HUDEP-2 (cell line): ENCODE measurements at regions not wholly inside any gene's neighbourhood (a gene's known extent, or its start where the extent isn't known, plus 50 kb on each side); places are given as distances from the start of the nearest gene placed in this dataset.

ENCODE experiments used
- DNase-seq, 76 experiments: peaks; one replicate each; lab custom pipeline; 2025; ENCODE audit not compliant: unreplicated experiment in 76 of 76; lab: John Stamatoyannopoulos, UW

DNA sequence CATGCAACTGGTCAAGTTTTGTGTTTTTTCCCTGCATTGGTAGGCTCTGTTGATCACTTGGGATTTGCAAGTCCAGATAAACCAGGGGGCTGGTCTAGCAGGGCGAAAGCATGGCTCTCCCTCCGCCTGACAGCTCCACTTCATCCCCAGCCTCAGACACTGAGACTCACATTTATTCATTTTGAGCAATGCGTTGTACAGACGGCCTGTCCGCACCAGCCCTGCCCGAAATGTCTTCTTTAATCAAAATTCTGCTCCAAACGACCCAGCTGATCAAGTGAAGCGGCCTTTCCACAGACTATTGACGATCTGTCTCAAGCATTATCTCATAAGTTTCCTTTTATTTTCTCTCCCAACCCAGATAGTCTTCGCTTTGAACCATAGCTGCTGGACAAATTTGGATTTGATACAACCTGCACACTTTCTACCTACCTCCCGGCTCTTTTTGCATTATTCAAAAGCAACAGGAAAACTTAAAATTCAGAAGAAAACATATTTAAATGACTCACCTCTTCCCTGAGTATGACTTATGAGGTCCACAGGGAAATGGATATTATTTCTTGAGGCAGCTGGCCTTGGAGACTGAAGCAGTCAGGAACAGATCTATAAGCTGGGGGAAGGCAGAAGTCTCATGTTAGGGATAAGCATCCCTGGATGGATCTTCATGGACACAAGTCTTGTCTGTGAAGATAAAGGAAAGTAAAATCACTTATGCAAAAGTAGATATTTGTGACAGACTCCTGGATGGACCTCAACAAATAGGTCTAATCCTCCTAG lies 498.9 kb upstream of the MGMT start:
- DNase-seq: no peak

DNA sequence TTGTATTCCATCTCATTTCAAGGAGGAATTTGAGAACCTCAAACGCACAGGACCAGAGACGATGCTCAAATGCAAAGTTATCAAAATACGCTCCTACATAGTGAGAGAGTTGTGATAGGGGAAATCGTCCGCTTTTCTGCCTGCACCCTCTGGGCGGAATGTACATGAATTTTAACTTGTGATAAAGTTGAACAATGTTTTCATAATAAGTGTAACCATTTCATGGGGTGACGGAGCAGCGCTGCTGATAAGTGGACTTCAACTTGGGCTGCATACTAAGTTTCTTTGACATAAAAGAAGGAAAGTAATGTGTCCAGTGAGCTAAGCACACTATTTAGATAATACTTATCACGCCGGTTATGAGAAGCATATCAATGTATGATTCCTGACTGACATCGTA lies 497.5 kb upstream of the MGMT start:
- no peak for DNase-seq

DNA sequence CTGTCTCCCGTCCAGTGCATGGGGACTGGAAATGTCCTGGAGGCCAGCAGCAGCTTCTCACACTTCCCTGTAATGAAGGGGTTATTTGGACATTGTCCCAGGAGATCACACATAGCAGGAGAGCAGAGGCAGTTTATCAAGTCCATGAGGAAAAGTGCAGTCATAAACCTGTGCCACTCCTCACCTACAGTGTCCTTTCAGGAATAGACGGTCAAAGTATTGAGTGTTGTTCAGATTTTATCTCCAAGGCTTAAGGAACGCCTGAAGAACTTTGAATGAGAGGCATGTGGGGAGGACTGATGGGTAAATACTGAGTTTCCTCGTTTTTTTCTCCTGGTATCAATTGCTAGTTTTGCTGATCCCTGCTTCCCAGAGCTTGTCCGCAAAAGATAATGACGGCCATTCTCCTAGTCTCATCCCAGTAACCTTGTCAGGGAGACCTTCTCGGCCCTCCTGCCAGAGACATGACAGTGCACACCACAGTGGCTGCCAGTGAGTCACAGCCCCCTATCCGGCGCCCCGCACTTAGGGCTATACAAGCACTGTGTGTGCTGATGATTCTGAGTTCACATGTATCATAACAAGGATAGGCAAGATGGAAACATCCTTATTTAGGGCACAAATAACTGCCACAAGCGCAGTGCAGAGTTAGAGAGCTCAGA lies 495.5 kb upstream of the MGMT start:
- DNase-seq: no peak

DNA sequence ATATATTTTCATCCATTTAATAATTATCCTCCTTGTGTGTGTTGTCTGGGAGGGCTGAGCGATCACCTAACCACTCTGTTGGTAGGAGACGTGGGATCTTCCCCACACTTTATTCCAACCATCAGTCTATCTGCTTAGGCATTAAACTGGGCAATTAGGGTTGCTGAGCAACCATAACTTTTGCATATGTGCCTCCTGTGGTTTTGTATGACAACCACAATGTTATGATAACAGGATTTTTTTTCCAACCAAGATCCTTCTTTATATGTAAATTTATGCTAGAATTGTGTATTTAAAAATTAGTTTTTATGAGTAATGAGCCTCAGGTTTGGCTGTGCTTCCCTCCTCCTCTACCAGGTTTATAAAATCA lies 495.0 kb upstream of the MGMT start:
- DNase-seq: no peak

DNA sequence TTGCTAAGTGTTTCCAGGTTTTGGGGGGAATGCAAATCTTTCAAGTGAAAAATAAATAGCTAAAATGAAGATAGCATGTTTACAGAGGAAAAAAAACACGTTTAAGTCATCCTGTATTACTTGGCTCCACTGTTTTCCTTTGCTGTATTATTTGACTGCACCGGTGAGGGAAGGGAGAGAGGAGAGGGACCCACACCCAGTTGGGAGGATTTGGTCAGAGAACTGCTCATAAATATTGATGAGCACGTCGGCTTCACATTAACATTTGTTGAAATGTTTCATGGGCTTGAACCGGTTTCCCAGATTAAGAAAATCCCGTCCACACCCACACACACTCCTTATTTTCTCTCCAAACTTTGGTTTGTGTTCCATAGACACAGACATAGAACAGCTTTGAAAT lies 493.8 kb upstream of the MGMT start:
- DNase-seq: no peak

DNA sequence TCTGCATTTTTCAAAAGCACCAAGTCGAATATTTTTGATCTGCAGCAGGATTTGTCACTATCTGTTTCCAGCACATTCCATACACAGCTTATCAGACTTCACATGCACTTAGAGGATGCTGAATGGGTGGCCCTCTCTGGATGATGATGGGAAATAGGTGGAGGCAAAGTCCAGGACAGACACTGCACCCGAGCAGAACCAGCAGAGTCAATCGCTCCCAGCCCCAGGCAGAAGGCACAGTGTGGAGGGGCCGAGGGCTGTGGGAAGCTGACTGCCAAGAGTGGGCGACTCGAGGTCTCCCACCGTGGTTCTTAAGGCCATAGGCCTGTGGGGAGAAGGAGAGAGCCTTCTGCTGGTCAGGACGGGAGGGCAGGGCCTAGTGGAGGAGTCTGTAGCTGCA lies 490.2 kb upstream of the MGMT start:
- no peak for DNase-seq

DNA sequence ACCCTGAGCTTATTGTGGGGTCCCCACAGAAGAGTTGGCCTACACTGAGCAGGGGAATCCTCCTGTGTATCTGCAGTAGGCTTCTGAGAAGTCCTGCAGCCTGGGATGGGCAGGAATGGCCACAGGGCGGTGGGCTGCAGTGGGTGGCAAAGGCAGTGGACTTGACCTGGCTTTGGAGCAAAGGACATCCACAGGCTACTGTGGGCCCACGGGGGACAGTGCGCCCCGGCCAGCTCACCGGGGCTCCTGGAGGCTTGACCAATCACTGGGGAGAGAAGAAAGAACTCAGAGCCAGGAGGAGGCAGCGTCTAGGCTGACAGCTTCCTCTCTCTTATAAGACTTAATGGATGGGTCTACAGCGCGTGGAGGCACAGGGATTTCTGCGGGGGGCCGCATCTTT lies 488.8 kb upstream of the MGMT start:
- DNase-seq: no peak

DNA sequence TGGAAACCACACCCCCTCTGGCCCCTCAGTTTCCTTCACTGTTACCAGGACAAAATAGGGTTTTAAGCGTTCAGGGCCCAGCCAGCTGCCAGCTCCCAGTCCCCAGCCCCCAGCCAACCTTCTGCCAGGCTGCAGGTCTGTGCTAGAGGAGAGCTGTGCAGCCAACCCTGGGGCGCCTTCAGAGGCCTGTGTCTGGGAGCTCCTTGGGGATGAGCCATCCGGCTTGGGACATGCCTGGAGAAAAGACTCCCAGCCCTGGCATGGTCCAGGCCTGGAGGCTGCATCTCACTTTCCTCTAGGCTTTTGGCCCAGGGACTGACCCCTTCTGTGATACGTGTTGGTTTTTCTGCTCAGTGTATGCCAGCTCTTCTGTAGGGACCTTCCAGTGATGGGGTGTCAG lies 487.6 kb upstream of the MGMT start:
- no peak for DNase-seq

DNA sequence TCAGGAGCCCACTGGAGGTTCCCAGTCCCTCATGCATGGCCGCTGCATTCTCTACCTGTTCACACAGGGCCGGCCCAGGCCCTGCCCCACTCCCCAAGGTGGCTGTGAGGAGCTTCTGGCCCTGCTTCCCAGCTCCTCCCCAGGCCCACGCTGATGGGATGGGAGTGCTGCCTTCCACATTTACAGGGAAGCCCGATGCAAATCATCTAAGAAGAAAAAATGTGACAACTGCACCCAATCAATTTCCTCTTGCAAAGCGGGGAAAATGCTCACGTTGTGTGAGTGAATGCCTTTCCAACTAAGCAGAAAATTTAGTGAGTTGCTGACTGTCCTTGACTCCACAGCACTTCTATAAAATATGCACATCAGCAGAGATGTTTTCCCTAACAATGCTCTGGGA lies 485.8 kb upstream of the MGMT start:
- DNase-seq: no peak

DNA sequence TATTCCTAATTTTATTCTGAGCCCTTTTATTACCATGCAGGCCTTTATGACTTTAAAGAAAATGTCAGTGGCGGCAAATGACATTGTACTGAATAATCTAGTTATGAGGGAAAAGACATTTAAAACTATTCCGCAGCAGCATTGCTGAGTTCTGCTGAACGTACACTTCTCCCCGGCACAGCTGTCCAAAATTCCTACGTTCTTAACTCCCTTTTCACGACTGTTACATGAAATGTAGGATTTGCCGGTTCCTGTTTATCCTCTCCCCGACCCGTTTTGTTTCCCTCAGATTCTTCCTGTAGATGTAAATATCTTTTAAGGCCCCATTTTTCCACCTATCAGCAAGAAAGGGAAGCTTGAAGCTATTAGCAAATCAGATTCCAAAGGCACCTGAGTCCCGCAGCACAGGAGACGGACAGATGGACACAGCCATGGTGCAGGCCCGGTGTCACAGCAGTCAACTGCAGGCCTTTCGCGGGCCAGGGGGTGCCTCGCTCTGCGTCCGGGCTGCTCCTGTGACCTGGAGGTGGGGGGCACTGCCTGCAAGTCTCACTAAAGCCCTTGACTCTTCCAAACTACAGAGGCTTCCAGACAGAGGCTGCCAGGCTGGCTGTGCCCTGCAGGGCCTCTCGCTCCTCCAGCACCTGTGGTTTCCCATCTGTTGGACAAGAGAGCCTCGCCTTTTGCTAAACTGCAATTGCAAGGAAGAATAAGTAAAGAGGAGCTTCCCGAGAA lies 485.0 kb upstream of the MGMT start:
- DNase-seq: no peak

DNA sequence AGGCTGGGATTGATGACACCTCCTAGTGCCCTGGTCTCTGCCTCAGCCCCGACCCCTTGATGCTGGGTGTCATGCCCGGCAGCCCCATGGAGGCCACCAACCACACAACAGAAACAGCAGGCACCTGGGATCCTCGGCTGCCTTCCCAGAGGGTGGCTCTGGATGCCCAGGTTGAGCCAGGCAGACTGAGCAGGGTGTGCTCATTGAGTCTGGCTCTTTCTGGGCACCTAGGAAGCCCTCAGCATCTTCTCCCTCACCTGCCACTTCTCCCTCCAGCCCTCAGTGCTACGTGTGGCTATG lies 484.5 kb upstream of the MGMT start:
- no peak for DNase-seq

DNA sequence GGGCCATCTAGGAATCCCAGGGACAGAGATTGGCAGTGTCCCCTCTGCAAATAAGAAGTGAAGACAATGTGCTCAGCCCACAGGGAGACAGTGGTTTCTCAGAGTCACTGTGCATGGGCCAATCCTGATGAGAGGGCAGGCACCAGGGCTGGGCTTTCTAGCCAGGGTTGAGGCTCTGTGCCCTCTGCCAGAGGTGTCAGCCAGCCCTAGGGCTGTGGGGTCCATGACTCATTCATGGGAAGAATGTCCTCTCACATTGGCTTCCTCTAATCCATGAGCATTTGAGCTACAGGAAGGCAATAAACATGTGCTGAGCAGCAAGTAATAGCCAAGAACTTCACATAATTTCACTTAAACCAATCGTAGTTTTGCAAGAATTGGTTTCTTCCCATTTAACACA lies 482.0 kb upstream of the MGMT start:
- DNase-seq: no peak

DNA sequence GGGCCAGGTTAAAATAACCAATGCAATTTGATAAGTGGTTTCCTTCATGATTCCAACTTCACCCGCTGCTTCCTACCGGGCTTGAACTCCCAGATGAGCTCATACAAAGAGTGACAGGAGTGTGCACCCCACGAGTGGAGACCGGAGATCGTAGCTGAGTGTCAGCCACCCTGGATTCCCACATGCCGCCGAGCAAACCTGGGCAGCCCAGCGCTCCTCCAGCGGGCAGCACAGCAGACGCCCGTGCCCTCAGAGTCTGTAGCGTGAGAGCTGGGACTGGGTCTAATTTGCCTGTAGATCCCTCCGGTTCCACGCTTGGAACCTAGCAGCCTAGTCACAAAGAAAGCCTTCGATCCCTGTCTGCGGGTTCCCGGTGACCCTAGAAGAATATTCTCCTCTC lies 476.1 kb upstream of the MGMT start:
- DNase-seq: no peak

DNA sequence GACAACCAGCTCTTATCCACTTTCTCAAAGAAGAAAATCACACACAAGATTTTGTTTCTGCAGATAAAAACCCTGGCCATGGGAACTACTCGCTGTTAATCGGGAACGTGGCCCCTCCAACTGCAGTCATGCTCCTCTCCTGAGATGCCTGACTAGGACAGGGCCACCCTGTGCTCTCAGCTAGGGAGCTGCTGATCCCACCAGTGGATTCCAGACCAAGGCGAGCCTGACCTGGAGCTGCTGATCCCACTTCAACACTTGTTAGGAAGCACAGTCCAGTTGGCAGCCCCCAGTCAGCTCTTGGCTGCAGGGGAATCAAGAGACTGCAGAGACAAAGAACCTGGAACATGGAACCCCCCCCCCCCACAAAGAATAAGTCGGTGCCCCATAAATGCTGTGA lies 474.3 kb upstream of the MGMT start:
- no peak for DNase-seq

DNA sequence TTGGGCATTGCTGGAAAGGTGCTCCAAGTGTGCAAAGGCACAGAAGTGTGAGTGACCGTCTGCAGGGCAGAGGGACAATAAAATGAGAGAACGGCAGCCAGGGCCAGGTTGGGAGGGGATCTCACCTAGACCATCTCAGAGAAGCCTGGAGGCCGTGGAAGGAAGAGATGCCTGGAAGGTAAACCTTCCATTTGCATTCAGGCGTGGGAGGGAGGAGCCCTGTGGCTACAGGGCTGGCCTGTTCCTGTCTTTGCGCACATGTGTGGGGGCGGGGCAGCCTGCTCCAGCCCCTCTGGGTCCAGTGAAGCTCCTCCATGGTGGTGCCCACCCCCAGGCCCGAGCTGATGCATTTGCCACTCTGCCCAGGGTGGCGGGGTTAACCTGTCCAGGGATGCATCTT lies 473.6 kb upstream of the MGMT start:
- DNase-seq: no peak

DNA sequence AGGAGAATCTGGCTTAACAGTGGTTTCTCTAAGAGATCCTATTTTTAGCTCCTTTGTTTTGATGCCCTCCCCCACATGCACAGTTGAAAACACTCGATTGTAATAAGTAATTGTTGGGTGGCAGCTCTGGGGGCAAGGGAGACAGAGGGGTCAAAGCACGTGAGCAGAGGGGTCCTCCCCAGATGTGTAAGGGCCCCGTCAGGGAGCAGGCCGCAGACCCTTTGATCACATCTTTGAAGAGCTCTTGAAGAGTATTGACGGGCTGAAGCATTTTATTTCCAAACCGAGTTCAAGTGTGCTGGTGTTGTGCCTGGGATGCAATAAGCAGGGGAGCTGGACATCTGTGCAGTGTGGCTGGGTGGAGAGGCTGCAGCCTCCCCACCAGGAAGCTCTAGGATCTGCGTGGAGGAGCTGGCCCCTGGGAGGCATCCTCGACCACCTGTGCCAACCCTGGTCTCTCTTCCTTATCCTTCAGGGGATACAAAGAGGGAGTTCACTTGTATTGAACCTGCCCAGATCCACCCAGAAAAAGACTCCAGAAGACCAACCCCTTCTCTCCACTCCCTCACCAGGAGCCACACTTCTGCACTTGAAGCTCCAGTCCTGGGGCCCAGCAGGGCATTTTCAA lies 473.0 kb upstream of the MGMT start:
- DNase-seq: no peak

DNA sequence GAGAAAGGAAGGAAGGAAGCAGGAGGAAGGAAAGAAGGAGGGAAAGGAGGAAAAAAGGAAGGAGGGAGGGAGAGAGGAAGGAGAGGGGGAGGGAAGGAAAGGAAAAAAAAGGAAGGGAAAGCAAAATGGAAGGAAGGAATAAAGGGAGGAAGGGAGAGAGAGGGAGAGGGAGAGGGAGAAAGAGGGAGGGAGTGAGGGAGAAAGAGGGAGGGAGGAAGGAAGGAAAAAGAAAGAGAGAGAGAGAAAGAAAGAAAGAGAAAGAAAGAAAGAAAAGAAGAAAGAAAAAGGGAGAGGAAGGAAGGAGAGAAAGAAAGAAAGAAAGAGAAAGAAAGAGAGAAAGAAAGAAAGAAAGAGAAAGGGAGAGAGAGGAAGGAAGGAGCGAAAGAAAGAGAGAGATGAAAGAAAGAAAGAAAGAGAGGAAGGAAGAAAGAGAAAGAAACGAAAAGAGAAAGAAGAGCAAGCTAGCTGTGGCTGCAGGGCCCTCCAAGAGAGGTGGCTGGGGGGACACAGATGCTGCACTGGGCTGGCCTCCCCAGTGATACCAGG lies 472.4 kb upstream of the MGMT start:
- no peak for DNase-seq

DNA sequence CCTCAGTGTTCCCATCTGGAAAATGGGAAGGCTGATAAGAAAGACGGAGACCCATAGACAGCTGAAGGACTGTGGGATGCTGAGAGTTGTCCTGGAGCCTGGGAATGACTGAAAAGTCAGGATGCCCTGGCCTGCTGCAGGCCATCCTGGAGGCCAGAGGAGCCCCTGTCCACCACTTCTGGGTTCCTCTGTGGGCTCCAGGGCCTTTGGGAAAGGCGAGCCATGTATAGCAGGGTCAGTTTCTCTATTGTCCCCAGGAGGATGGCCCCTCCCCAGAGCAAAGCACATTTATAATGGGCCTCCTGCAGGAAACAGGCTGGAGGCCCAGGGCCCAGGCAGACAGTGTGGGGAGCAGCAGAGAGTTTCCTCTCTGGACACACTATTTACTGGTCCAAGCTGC lies 471.4 kb upstream of the MGMT start:
- DNase-seq: no peak

DNA sequence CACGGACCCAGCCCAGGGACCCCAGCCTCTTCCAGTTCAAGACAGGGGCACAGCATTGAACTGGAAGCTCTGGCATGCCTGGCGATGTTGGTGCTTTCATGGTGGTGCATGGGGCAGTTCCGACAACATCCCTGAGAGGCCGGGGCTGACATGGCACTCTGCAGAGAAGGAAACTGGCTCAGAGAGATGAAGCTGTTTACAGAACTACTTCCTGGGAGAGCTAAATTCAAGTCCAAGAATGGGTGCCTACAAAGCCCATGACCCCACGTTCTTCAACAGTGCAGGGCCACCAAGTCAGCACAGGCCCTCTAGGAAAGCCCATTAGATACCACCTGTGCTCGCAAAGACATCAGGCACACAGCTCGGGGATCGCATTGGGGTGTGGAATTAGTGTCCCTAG lies 470.9 kb upstream of the MGMT start:
- DNase-seq: no peak

DNA sequence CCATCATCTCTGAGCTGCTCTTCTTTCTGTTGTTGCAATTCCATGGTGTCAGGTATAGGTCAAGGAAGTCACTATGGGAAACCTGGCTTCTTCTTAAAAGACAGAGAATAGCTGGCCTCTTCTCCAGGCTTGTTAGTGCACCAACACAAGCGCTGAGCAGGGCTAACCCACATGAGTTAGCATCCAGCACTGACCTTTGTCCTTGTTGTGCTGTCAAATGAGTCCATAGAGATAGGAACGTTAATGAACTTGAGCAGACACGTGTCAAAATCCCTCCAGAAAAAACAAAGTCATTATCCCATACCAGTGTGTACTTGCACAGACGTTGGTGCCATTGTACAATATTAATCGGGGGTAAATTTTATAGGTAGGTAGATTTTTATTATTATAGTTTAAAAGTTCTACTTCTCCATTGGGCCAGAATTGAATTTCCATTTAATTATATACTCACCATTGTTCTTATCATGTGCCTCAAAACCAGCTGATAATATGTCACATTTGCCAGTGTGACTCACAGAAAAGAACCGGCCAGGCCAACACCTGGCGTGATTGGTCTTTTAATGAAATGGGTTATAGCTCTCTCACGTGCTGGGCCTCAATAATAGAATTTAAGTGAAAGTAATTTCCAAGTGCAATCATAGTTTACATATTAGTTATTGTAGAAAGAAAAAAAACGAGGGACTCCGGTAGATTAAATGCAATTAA lies 468.8 kb upstream of the MGMT start:
- no peak for DNase-seq

DNA sequence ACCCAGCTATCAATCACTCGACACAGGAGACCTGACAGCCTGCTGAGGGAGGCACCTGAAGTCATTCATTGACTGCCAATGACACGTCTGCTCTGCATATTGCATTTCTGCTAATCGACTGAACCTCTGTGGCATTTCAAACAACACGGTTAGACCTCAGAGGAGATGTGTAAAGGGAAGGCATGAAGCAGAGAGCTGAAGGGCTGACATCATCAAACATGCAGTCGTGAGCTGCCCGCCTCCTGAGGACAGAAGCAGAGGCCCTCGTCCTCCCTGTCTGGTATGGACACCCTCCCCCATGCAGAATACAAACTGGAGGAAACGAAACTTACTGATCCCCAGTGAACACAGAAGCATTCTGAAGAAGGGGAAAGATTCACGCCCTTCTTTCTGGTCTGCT lies 462.6 kb upstream of the MGMT start:
- DNase-seq: no peak
